GM23248 (cell line): ENCODE measurements at regions not wholly inside any gene's neighbourhood (a gene's known extent, or its start where the extent isn't known, plus 50 kb on each side); places are given as distances from the start of the nearest gene placed in this dataset.

Experiments
- EZH2 ChIP-seq: fragments of 200-600 bp; sonication (generic); IDR thresholded peaks from 2 replicates; pipeline ENCODE4 v1.6.1; 2018; ENCODE audit warnings: antibody characterized with exemption, mild to moderate bottlenecking; ENCODE audit not compliant: insufficient read depth, poor library complexity, severe bottlenecking
- EZH2phosphoT487 ChIP-seq: fragments of 200-600 bp; sonication (generic); IDR thresholded peaks from 2 replicates; pipeline ENCODE4 v1.6.1; 2018; ENCODE audit warnings: antibody characterized with exemption, moderate library complexity, mild to moderate bottlenecking, low read depth; ENCODE audit not compliant: insufficient read depth

- TF ChIP-seq EZH2 (no peak), EZH2phosphoT487 (no peak)
Observed at GRCh38 chr12:13834241-13834640, 147.2 kb downstream of the GRIN2B start.
